ENCODE measurements at regions not wholly inside any gene's neighbourhood (a gene's known extent, or its start where the extent isn't known, plus 50 kb on each side); places are given as distances from the start of the nearest gene placed in this dataset.

GRCh38 chr4:1466034-1466862 lies 60.0 kb upstream of the NKX1-1 start:
- no peak overlapping the region for H3K27ac ChIP-seq
- intact Hi-C loops (cut with DNase I; ENCODE audit: low total_unique reads) (no loop called here), in situ Hi-C loops (cut with MboI; ENCODE audit: low pct_ligation_motif_present in 1 of 4, low pct_unique_long_range_greater_than_20kb in 1 of 4, low sequenced_read_pairs in 3 of 4) (no loop called here)
- H3K27me3 ChIP-seq = peaks cover 44% of the 10 kb centered on the region
- 90% methylated on average over 19 of the region's 24 CpGs; no CpG with 5 or more reads in 1 of the 2 donors for WGBS, 2 donors (ENCODE audit: low coverage in 1 of 2)
- no peaks in the 10 kb centered on the region for H3K36me3 ChIP-seq
- H3K9me3 ChIP-seq = no peaks in the 10 kb centered on the region
- TF ChIP-seq POLR2AphosphoS5 (IDR thresholded peaks at IDR 0.05) = no peak
- TF ChIP-seq EP300 (IDR thresholded peaks at IDR 0.05; ENCODE audit: low read depth) = no peak
- TF ChIP-seq POLR2A (IDR thresholded peaks at IDR 0.05) = no peak
- no peak for TF ChIP-seq CTCF (IDR thresholded peaks at IDR 0.05)
- no peak for DNase-seq
- H3K4me3 ChIP-seq = no peak overlapping the region
- H3K4me1 ChIP-seq = no peaks in the 10 kb centered on the region

- H3K27me3 ChIP-seq = peaks cover 42% of the 10 kb centered on the region
- no peak overlapping the region for H3K4me3 ChIP-seq
- intact Hi-C loops (cut with DNase I; ENCODE audit: low total_unique reads) = no loop called here
- H3K4me1 ChIP-seq = no peaks in the 10 kb centered on the region
- H3K36me3 ChIP-seq = no peaks in the 10 kb centered on the region
- H3K9me3 ChIP-seq = no peaks in the 10 kb centered on the region
- H3K27ac ChIP-seq = no peak overlapping the region
- TF ChIP-seq CTCF (IDR thresholded peaks at IDR 0.05) (no peak), POLR2AphosphoS5 (IDR thresholded peaks at IDR 0.05) (no peak), EP300 (IDR thresholded peaks at IDR 0.05; ENCODE audit: low read depth) (no peak), POLR2A (IDR thresholded peaks at IDR 0.05) (no peak)
- in situ Hi-C loops (cut with MboI; ENCODE audit: low pct_ligation_motif_present in 1 of 4, low pct_unique_long_range_greater_than_20kb in 1 of 4, low sequenced_read_pairs in 3 of 4) = no loop called here
- no peak for DNase-seq
- WGBS, 2 donors (ENCODE audit: low coverage in 1 of 2) = 70% methylated on average over 24 of the region's 24 CpGs; no CpG with 5 or more reads in 1 of the 2 donors
These were observed 59.2 kb upstream of the NKX1-1 start for GRCh38 chr4:1465173-1466033.

DNA sequence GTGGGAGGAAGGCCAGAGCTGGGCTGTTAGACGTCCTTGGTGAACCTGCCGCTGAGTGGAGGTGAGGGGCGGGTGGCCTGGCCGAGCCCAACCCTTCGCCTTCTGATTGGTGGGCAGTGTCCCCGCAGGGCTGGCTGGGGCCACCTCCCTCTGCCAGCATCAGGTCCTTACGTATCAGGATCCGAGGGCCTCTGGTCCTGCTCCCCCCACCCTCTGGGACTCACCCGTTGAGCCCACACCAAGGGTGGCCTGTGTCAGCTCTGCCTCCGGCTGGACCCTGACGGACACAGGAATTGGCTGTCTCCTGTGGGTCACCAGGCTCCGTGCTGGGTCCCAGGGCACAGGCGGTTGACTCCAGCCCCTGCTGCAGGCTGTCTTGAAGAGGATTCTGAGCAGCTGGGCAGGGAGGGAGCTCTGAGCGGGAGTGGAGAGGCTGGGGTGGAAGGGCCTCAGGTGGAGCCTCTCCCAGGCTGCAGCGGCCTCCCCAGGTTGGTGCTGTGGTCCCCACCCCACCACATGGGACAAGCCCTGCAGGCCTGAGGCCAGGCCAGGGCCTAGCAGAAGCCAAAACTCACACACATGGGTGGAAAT lies 58.4 kb upstream of the NKX1-1 start:
- DNase-seq = no peak
- no peaks in the 10 kb centered on the region for H3K9me3 ChIP-seq
- H3K27ac ChIP-seq = no peak overlapping the region
- intact Hi-C loops (cut with DNase I; ENCODE audit: low total_unique reads) (no loop called here), in situ Hi-C loops (cut with MboI; ENCODE audit: low pct_ligation_motif_present in 1 of 4, low pct_unique_long_range_greater_than_20kb in 1 of 4, low sequenced_read_pairs in 3 of 4) (no loop called here)
- no peak overlapping the region for H3K4me3 ChIP-seq
- H3K27me3 ChIP-seq = peaks cover 43% of the 10 kb centered on the region
- no peaks in the 10 kb centered on the region for H3K36me3 ChIP-seq
- H3K4me1 ChIP-seq = no peaks in the 10 kb centered on the region
- WGBS, 2 donors (ENCODE audit: low coverage in 1 of 2) = 68% methylated on average over 14 of the region's 15 CpGs; no CpG with 5 or more reads in 1 of the 2 donors
- TF ChIP-seq CTCF (IDR thresholded peaks at IDR 0.05) = no peak
- TF ChIP-seq EP300 (IDR thresholded peaks at IDR 0.05; ENCODE audit: low read depth) = no peak
- TF ChIP-seq POLR2AphosphoS5 (IDR thresholded peaks at IDR 0.05) = no peak
- TF ChIP-seq POLR2A (IDR thresholded peaks at IDR 0.05) = no peak

All from transverse colon (tissue), 4 donors.